H9 (cell line): ENCODE measurements at regions not wholly inside any gene's neighbourhood (a gene's known extent, or its start where the extent isn't known, plus 50 kb on each side); places are given as distances from the start of the nearest gene placed in this dataset.

Source experiments
- DNase-seq: peaks from one replicate; pipeline ENCODE4 v3.0.0-alpha.2; 2017
- H2AFZ ChIP-seq: one replicate; pipeline ENCODE4 v1.6.1; 2013; ENCODE audit warnings: mild to moderate bottlenecking, low read length, control low read depth, moderate library complexity
- H2AK5ac ChIP-seq: 2 replicates; pipeline ENCODE4 v1.6.1; 2013; ENCODE audit warnings: low read length, control low read depth, mixed read lengths; ENCODE audit not compliant: insufficient read length
- H2BK120ac ChIP-seq: one replicate; pipeline ENCODE4 v1.6.1; 2013; ENCODE audit warnings: low read depth, mild to moderate bottlenecking, low read length, control low read depth, inconsistent platforms; ENCODE audit not compliant: poor library complexity, severe bottlenecking
- H2BK12ac ChIP-seq: 2 replicates; pipeline ENCODE4 v1.6.1; 2013; ENCODE audit warnings: low read length, control low read depth, mixed read lengths, low read depth; ENCODE audit not compliant: insufficient read length
- H2BK15ac ChIP-seq: 2 replicates; pipeline ENCODE4 v1.6.1; 2013; ENCODE audit warnings: low read depth, low read length, control low read depth
- H2BK20ac ChIP-seq: one replicate; pipeline ENCODE4 v1.6.1; 2013; ENCODE audit warnings: low read depth, mild to moderate bottlenecking, low read length, control low read depth, inconsistent platforms; ENCODE audit not compliant: poor library complexity, severe bottlenecking
- H2BK5ac ChIP-seq: 2 replicates; pipeline ENCODE4 v1.6.1; 2013; ENCODE audit warnings: low read length, control low read depth, mixed read lengths; ENCODE audit not compliant: insufficient read length
- H3K14ac ChIP-seq: 2 replicates; pipeline ENCODE4 v1.6.1; 2013; ENCODE audit warnings: low read length, control low read depth; ENCODE audit not compliant: insufficient read depth
- H3K18ac ChIP-seq: 2 replicates; pipeline ENCODE4 v1.6.1; 2013; ENCODE audit warnings: low read depth, mild to moderate bottlenecking, mixed read lengths, low read length, control low read depth; ENCODE audit not compliant: insufficient read length
- H3K23ac ChIP-seq: 2 replicates; pipeline ENCODE4 v1.6.1; 2013; ENCODE audit warnings: low read length, control low read depth, mixed read lengths, low read depth; ENCODE audit not compliant: insufficient read length
- H3K23me2 ChIP-seq: 2 replicates; pipeline ENCODE4 v1.6.1; 2013; ENCODE audit warnings: low read depth, mild to moderate bottlenecking, mixed read lengths, low read length, control low read depth; ENCODE audit not compliant: insufficient read length, poor library complexity, severe bottlenecking
- H3K27ac ChIP-seq: 2 replicates; pipeline ENCODE4 v1.5.1; 2013; ENCODE audit warnings: low read length, control low read depth, mixed read lengths, low read depth; ENCODE audit not compliant: insufficient read length
- H3K27me3 ChIP-seq: 2 replicates; pipeline ENCODE4 v1.6.1; 2013; ENCODE audit warnings: low read length, control low read depth, inconsistent platforms; ENCODE audit not compliant: insufficient read depth
- H3K4ac ChIP-seq: 2 replicates; pipeline ENCODE4 v1.6.1; 2013; ENCODE audit warnings: low read depth, mild to moderate bottlenecking, control low read depth, inconsistent platforms, low read length, moderate library complexity
- H3K4me1 ChIP-seq: 2 replicates; pipeline ENCODE4 v1.6.1; 2013; ENCODE audit warnings: low read length, control low read depth, inconsistent platforms; ENCODE audit not compliant: insufficient read depth
- H3K4me2 ChIP-seq: 2 replicates; pipeline ENCODE4 v1.6.1; 2013; ENCODE audit warnings: low read length, control low read depth, mixed read lengths; ENCODE audit not compliant: insufficient read length, insufficient read depth
- H3K56ac ChIP-seq: 2 replicates; pipeline ENCODE4 v1.6.1; 2013; ENCODE audit warnings: low read depth, mild to moderate bottlenecking, mixed read lengths, low read length, control low read depth; ENCODE audit not compliant: insufficient read length
- H3K79me1 ChIP-seq: 2 replicates; pipeline ENCODE4 v1.6.1; 2013; ENCODE audit warnings: low read depth, mild to moderate bottlenecking, moderate library complexity, low read length, control low read depth, inconsistent platforms; ENCODE audit not compliant: insufficient read depth, poor library complexity, severe bottlenecking
- H3K79me2 ChIP-seq: 2 replicates; pipeline ENCODE4 v1.6.1; 2013; ENCODE audit warnings: low read length, control low read depth, inconsistent platforms; ENCODE audit not compliant: insufficient read depth
- H3K9ac ChIP-seq: 2 replicates; pipeline ENCODE4 v1.6.1; 2013; ENCODE audit warnings: low read length, control low read depth, mixed read lengths; ENCODE audit not compliant: insufficient read length; ENCODE audit errors: extremely low read depth
- H3K9me3 ChIP-seq: one replicate; pipeline ENCODE4 v1.6.1; 2013; ENCODE audit warnings: low read depth, low read length, inconsistent platforms; ENCODE audit not compliant: control insufficient read depth
- H3T11ph ChIP-seq: one replicate; pipeline ENCODE4 v1.6.1; 2013; ENCODE audit warnings: mild to moderate bottlenecking, low read length, control low read depth, inconsistent platforms
- H4K20me1 ChIP-seq: one replicate; pipeline ENCODE4 v1.6.1; 2013; ENCODE audit not compliant: control insufficient read depth, insufficient read length, insufficient read depth
- H4K5ac ChIP-seq: 2 replicates; pipeline ENCODE4 v1.6.1; 2013; ENCODE audit warnings: low read depth, mild to moderate bottlenecking, mixed read lengths, low read length, control low read depth; ENCODE audit not compliant: insufficient read length
- H4K8ac ChIP-seq: replicated peaks from 2 replicates; pipeline ENCODE4 v1.6.1; 2013; ENCODE audit warnings: low read length, control low read depth, mixed read lengths, low read depth; ENCODE audit not compliant: insufficient read length
- H4K91ac ChIP-seq: 2 replicates; pipeline ENCODE4 v1.6.1; 2013; ENCODE audit warnings: low read depth, mild to moderate bottlenecking, moderate library complexity, mixed read lengths, low read length, control low read depth; ENCODE audit not compliant: insufficient read length
- H3K27ac Mint-ChIP-seq, 3 experiments: 2 replicates in 2 of 3; 3 replicates in 1 of 3; pipeline ENCODE4 v1.8.0; 2020 to 2021; ENCODE audit warnings: mixed read lengths in 3 of 3, mild to moderate bottlenecking in 1 of 3, moderate library complexity in 1 of 3
- H3K27me3 Mint-ChIP-seq: 2 replicates; pipeline ENCODE4 v1.8.0; 2021; ENCODE audit warnings: low read depth, mild to moderate bottlenecking, moderate library complexity, mixed read lengths
- H3K36me3 Mint-ChIP-seq, 3 experiments: 2 replicates in 2 of 3; 3 replicates in 1 of 3; pipeline ENCODE4 v1.8.0; 2020 to 2021; ENCODE audit warnings: low read depth in 3 of 3, mixed read lengths in 3 of 3; ENCODE audit not compliant: insufficient read depth in 1 of 3
- H3K4me1 Mint-ChIP-seq, 2 experiments: 2 replicates each; pipeline ENCODE4 v1.8.0; 2020; ENCODE audit warnings: mixed read lengths in 2 of 2
- H3K4me3 Mint-ChIP-seq, 2 experiments: 2 replicates in 1 of 2; 3 replicates in 1 of 2; pipeline ENCODE4 v1.8.0; 2020 to 2021; ENCODE audit warnings: mild to moderate bottlenecking in 2 of 2, mixed read lengths in 2 of 2, moderate library complexity in 1 of 2
- H3K9me3 Mint-ChIP-seq, 2 experiments: 2 replicates in 1 of 2; 3 replicates in 1 of 2; pipeline ENCODE4 v1.8.0; 2020; ENCODE audit warnings: mild to moderate bottlenecking in 2 of 2, mixed read lengths in 2 of 2, moderate library complexity in 1 of 2
- CTCF ChIP-seq: fragments of 200-600 bp; sonication (generic); conservative IDR thresholded peaks from 3 replicates; pipeline ENCODE4 v1.8.0; 2021; ENCODE audit warnings: antibody characterized with exemption, mild to moderate bottlenecking
- whole genome bisulfite sequencing: extraction: QIAGEN DNeasy Blood & Tissue Kit; methylation state at CpG from one replicate; pipeline ENCODE4 v1.1.7; 2013; ENCODE audit warnings: missing lambda C conversion rate, low lambda C conversion rate, mixed read lengths; ENCODE audit not compliant: insufficient read length; ENCODE audit errors: extremely low coverage; 5-methylcytosine and 5-hydroxymethylcytosine counted together

- H3K36me3 Mint-ChIP-seq: peaks cover 21 to 41% (median 29%) of the 10 kb centered on the region in 3 experiments
- no peak overlapping the region for H2BK120ac ChIP-seq
- H2AFZ ChIP-seq: no peak overlapping the region
- no peak overlapping the region for H3K14ac ChIP-seq
- H3K79me2 ChIP-seq: no peaks in the 10 kb centered on the region
- no peak overlapping the region for H3K56ac ChIP-seq
- H3K4me2 ChIP-seq: no peak overlapping the region
- DNase-seq: no peak
- WGBS: no CpG with 5 or more reads among the region's 8 CpGs
- H2BK15ac ChIP-seq: no peak overlapping the region
- H3K18ac ChIP-seq: no peak overlapping the region
- H2BK5ac ChIP-seq: no peak overlapping the region
- no peaks in the 10 kb centered on the region for H3K27me3 Mint-ChIP-seq
- no peak overlapping the region for H3K4ac ChIP-seq
- no peak overlapping the region for H2AK5ac ChIP-seq
- H3K27ac ChIP-seq: no peak overlapping the region
- H3K79me1 ChIP-seq: no peaks in the 10 kb centered on the region
- no peak overlapping the region for H2BK12ac ChIP-seq
- H3K27ac Mint-ChIP-seq: no peak overlapping the region
- no peak overlapping the region for H4K5ac ChIP-seq
- H3K9ac ChIP-seq: no peak overlapping the region
- H3K9me3 ChIP-seq: peaks cover 5% of the 10 kb centered on the region
- no peak for TF ChIP-seq CTCF
- H3K27me3 ChIP-seq: no peaks in the 10 kb centered on the region
- H3K23me2 ChIP-seq: no peaks in the 10 kb centered on the region
- peaks cover 3% of the 10 kb centered on the region in 2 experiments; a peak in 2 of 4 replicates for H3K4me1 Mint-ChIP-seq
- no peaks in the 10 kb centered on the region for H4K20me1 ChIP-seq
- no peaks in the 10 kb centered on the region for H3K4me1 ChIP-seq
- H4K91ac ChIP-seq: no peak overlapping the region
- no peak overlapping the region for H4K8ac ChIP-seq
- H2BK20ac ChIP-seq: no peak overlapping the region
- peaks cover 36 to 48% of the 10 kb centered on the region in 2 experiments for H3K9me3 Mint-ChIP-seq
- no peak overlapping the region for H3K4me3 Mint-ChIP-seq
- no peak overlapping the region for H3K23ac ChIP-seq
- H3T11ph ChIP-seq: no peak overlapping the region
Observed at GRCh38 chr17:70863436-70864248, 694.3 kb downstream of the KCNJ2 start.
